Muscle layer of duodenum (tissue), 2 donors: ENCODE measurements at regions not wholly inside any gene's neighbourhood (a gene's known extent, or its start where the extent isn't known, plus 50 kb on each side); places are given as distances from the start of the nearest gene placed in this dataset.
A peak's percentile ranks its signal among the peaks of the same experiment; 100 is the strongest.

Experiments used
- H3K27ac ChIP-seq: one replicate; pipeline ENCODE4 v1.7.0; 2013; ENCODE audit warnings: mild to moderate bottlenecking, low read length
- H3K27me3 ChIP-seq: one replicate; pipeline ENCODE4 v1.7.0; 2013; ENCODE audit warnings: low read depth, mild to moderate bottlenecking, control low read depth, low read length
- H3K36me3 ChIP-seq, 2 donors: one replicate each; pipeline ENCODE4 v1.7.0; 2013; ENCODE audit warnings: low read length in 2 of 2, control low read depth in 1 of 2, mild to moderate bottlenecking in 1 of 2; ENCODE audit not compliant: insufficient read depth in 2 of 2, control insufficient read depth in 1 of 2
- H3K4me1 ChIP-seq, 2 donors: one replicate each; pipeline ENCODE4 v1.7.0; 2013; ENCODE audit warnings: low read length in 2 of 2, mild to moderate bottlenecking in 2 of 2, control low read depth in 1 of 2, moderate library complexity in 1 of 2; ENCODE audit not compliant: insufficient read depth in 2 of 2, control insufficient read depth in 1 of 2
- H3K4me3 ChIP-seq, 2 donors: one replicate each; pipeline ENCODE4 v1.7.0; 2013; ENCODE audit warnings: low read length in 2 of 2, low read depth in 1 of 2, mild to moderate bottlenecking in 1 of 2
- H3K9me3 ChIP-seq, 2 donors: one replicate each; pipeline ENCODE4 v1.7.0; 2013; ENCODE audit warnings: low read length in 2 of 2, control low read depth in 1 of 2, mild to moderate bottlenecking in 1 of 2; ENCODE audit not compliant: control insufficient read depth in 1 of 2
- donor health status: healthy.

DNA sequence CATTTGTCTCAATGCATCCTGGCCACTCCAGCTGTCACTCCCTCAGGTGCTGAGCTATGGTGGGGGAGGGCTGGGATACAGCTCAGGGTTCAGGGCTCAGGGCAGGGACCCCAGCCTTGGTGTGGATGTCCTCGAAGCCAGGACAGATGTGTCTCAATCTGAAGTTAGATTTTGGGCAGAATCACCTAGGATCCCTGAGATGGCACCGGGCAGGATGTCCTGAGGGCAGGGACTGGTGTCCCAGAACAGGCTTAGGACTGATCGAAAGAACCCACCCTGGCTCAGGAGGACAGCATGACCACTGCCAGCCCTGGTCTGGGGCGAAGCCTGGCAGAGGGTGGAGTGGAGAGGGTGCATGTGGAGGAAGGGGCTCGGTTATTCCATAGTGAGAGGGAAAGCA lies 96.8 kb upstream of the THY1 start:
- no peaks in the 10 kb centered on the region for H3K27me3 ChIP-seq
- H3K4me1 ChIP-seq: no peaks in the 10 kb centered on the region
- H3K4me3 ChIP-seq: no peak overlapping the region
- H3K36me3 ChIP-seq: no peaks in the 10 kb centered on the region
- no peak overlapping the region for H3K27ac ChIP-seq
- no peaks in the 10 kb centered on the region for H3K9me3 ChIP-seq

DNA sequence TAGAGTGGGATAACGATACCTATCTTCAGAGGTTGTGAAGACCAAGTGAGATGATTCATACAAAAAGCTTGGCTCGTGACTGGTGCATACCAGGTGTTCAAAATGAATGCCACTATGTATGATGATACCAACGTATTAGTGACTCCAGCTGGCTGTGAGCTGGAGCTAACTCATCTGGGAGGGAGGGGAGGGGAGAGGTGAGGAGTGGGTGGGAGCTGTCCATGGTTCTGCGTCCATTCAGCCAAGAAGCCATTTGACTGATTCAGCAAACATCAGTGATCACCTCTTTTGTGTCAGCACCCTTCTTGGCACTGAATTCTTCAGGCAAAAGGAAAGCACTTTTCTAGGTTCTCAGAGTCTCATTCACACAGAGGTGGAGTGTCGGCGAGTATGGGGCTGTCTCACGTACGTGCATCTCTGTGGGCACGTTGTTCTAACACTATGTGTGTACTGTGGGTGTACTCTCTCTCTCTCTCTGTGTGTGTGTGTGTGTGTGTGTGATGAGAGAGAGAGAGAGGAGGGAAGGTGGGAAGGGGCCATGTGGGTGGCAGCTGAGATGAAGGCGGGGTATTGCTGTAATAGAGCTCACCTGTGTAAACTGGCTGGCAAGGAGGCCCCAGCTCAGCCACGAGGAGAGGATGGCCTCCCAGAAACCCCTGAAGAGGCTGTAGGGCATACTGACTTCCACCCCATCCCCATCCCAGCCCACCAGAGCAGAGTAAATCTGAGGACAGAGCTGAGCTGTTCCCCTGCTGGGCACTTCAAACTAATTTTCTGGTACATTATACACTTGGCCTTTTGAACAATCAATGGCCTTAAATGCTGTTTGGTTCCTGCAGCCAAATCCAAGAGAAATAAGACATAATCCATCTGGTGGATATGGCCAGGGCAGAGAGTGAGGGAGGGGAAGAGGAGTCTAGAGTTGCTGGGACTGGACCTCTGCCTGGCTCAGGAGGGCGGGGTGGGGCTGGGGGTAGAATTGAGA lies 96.1 kb upstream of the THY1 start:
- Histone ChIP-seq H3K27me3 (no peaks in the 10 kb centered on the region), H3K9me3 (no peaks in the 10 kb centered on the region), H3K4me3 (no peak overlapping the region)

DNA sequence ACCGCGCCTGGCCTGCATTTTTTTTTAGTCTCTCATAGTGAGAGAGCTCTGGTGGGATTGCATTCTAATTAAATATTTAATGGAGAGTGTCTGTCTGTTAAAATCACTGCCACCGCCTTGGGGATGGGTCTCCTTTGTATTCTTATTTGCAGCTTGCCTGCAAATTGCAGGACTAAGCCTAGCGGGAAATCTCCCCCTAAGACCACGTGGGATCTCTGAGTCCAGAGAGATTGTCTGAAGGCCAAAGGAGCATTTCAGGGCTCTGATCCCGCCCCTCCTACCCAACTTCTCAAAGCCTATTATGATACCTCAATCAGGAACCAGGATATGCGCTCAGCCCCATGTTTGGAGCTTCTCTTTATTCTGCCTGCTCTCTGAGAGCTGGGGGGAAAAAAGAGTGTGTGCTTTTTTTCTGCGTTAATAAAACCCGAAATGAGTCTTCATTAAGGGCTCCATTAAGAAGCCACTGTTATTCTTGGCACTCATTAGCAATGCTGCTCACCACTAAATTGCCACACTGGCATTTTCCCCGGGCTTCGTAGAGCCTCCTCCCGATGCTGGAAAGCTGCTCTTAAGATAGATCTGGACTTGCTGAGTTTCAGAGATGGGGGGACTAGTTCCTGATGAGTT lies 92.9 kb upstream of the THY1 start:
- Histone ChIP-seq H3K4me1 (no peaks in the 10 kb centered on the region), H3K27ac (no peak overlapping the region)

More for the DNA sequence above, 96.1 kb upstream of the THY1 start:
- H3K4me1 ChIP-seq: no peaks in the 10 kb centered on the region
- no peaks in the 10 kb centered on the region for H3K36me3 ChIP-seq
- H3K27ac ChIP-seq: no peak overlapping the region

DNA sequence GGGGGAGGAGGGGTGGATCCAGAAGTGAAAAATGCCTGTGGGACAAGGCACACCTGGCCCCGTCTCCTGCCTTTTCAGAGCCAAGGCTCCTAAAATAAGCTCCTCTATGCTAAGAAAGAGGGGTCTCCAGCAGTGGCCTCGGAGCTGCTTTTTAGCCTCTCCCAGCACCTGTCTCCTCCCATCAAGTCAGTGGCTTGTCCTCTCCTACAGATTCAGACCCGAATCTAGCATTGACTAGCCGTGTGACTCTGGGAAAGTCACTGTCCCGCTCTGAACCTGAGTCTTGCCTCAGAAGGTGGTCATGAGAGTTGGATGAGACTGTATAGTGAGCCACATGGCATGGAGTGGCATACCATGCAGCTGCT lies 90.8 kb upstream of the THY1 start:
- no peaks in the 10 kb centered on the region for H3K27me3 ChIP-seq
- no peaks in the 10 kb centered on the region for H3K4me1 ChIP-seq
- no peaks in the 10 kb centered on the region for H3K36me3 ChIP-seq
- H3K27ac ChIP-seq: no peak overlapping the region
- H3K4me3 ChIP-seq: no peak overlapping the region
- no peaks in the 10 kb centered on the region for H3K9me3 ChIP-seq

More for the DNA sequence above, 92.9 kb upstream of the THY1 start:
- no peaks in the 10 kb centered on the region for H3K27me3 ChIP-seq
- H3K36me3 ChIP-seq: no peaks in the 10 kb centered on the region
- H3K9me3 ChIP-seq: no peaks in the 10 kb centered on the region
- no peak overlapping the region for H3K4me3 ChIP-seq

DNA sequence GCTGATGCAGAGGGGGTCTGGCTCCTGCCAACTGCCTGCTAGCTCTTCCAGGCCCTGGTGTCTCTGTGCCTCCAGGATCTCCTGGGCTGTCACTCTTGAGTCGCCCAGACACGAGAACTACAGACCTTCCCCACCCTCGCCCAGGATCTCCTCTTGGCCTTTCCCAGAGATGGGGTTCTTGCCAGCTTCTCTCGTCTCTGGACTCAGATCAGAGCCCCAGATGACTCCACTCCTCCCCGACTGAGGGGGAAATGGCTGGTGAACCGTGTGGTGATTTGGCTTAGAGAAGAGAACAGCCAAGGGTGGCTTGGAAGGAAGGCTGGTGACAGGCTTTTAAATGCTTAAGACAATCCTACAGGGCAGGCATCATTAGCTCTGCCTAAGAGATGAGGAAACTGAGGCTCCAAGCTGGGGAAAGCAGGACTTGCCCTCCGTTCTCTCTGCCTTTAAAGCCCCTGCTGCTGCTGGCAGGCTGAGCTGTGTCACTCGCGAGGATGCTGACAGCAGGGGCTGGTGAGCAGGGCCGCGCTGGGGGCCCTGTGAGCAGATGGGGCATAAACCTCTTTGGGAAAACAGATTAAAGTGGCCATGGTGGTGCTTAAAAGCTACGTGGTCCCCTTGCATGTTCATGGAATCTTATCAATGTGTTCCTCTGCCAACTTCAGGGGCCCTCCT lies 90.3 kb upstream of the THY1 start:
- H3K27me3 ChIP-seq: no peaks in the 10 kb centered on the region
- H3K27ac ChIP-seq: no peak overlapping the region
- H3K9me3 ChIP-seq: no peaks in the 10 kb centered on the region
- H3K36me3 ChIP-seq: no peaks in the 10 kb centered on the region
- no peaks in the 10 kb centered on the region for H3K4me1 ChIP-seq
- H3K4me3 ChIP-seq: no peak overlapping the region

DNA sequence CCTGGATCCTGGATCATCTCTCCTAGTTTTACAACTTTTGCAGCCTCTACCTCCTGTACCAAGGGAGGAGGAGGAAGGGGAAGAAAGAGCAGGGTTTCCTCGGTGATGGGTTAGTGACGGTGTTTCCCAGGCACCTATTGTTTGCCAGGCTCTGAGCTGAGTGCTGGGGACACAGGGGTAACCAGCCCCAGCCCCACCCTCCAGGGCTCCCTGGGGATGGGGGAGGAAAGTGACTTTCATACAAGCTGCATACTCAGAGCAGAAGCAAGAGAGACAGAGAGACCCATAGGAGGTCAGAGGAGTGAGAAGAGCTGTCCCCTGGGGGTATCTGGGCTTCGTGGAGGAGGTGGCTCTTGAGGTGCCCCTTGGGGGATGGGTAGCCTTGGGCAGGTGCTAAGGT lies 89.4 kb upstream of the THY1 start:
- H3K27ac ChIP-seq: no peak overlapping the region
- H3K4me3 ChIP-seq: no peak overlapping the region
- no peaks in the 10 kb centered on the region for H3K9me3 ChIP-seq
- H3K27me3 ChIP-seq: no peaks in the 10 kb centered on the region
- H3K36me3 ChIP-seq: no peaks in the 10 kb centered on the region
- H3K4me1 ChIP-seq: no peaks in the 10 kb centered on the region

DNA sequence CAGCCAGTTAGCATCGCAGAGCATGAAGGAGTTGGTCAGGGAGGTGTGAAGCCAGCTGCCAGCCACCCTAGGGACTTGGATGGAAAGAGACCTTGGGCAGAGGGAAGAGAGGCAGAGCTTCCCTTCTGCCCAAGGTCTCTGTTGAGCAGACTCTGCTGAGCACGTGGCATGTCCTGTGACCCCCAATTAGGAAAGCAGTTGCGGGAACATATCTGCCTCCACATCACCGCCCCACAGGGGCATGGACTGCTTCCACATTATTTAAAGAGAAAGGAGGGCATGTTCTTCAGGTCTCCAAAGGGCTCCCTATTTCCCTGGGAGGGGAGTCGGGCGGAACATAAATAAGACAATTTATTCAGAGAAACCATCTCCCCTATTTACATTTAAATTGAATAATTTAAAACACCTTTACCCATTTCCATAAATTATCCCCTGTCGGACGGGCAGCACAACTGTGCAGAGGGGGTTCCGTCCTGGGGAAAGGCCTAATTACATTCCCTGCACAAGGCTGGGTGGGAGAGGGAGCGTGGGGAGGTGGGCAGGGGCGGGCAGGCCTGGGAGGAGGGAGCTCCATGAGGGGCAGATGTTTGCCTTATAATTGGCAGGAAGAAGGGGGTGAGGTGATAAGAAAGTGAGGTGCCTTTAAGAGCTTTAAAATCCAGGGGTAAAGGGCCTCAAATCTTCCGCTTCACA lies 88.8 kb upstream of the THY1 start:
- no peaks in the 10 kb centered on the region for H3K4me1 ChIP-seq
- no peaks in the 10 kb centered on the region for H3K9me3 ChIP-seq
- H3K4me3 ChIP-seq: no peak overlapping the region
- H3K27me3 ChIP-seq: no peaks in the 10 kb centered on the region
- H3K36me3 ChIP-seq: no peaks in the 10 kb centered on the region
- no peak overlapping the region for H3K27ac ChIP-seq

DNA sequence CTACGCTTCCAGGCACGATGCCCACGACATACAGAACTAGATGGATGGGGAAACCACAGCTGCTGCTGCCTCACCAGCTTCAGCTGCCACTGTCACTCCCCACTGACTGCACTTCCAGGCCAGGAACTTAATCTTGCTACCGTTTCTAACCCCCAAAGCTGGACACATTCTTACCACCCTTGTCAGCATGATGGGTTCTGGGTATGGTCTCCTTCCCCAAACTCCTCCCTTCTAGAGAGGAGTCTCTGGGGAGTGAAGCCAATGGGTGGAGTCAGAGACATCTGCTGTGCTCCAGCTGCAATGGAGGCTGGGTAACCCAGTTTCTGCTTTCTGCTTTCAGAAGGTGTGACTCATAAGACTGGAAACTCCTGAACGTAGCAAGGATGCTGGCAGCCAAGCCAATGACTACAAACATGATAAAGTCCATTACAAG lies 87.0 kb upstream of the THY1 start:
- no peaks in the 10 kb centered on the region for H3K4me1 ChIP-seq
- no peak overlapping the region for H3K4me3 ChIP-seq
- no peaks in the 10 kb centered on the region for H3K36me3 ChIP-seq
- peak overlapping the region; percentile 16 for H3K27ac ChIP-seq
- H3K27me3 ChIP-seq: no peaks in the 10 kb centered on the region
- no peaks in the 10 kb centered on the region for H3K9me3 ChIP-seq

DNA sequence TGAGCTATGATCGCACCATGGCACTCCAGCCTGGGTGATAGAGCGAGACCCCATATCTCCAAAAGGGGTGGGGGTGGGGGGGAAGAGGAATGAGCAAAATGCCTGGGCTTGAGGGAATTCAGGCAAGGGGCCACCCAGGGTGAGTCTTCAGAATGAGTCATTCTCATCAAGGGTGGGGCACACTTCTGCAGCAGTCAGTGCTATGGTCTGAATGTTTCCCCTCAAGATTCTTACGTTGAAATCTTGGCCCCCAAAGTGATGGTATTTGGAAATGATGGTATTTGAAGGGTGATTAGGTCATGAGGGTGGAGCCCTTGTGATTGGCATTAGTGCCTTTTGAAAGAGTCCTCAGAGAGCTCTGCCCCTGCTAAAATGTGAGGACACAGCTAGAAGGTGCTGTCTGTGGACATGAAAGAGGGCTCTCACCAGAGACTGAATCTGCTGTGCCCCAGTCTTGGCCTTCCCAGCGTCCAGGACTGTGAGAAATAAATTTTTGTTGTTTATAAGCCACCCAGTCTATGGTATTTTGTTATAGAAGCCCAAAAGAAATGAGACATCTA lies 86.4 kb upstream of the THY1 start:
- Histone ChIP-seq H3K36me3 (no peaks in the 10 kb centered on the region), H3K27ac (peak overlapping the region; percentile 16), H3K4me1 (no peaks in the 10 kb centered on the region), H3K27me3 (no peaks in the 10 kb centered on the region), H3K4me3 (no peak overlapping the region), H3K9me3 (no peaks in the 10 kb centered on the region)

DNA sequence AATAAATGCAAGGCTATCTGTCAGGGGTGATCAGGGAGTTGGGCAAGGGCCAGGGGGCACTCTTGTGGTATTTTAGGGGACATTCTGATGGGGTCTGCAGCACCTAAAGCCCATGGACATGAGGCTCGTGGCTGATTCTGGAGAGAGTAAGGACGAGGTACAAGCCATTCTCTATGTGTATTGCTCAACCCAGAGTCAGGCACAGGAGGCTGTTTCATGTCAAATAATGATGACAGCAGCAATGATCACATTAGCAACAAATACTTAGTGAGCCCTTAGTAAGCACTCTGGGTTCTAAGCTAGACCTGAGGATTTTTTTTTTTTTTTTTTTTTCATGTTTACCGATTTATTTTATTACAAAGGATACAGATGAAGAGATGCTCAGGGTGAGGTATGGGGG lies 83.5 kb upstream of the THY1 start:
- Histone ChIP-seq H3K4me3 (no peak overlapping the region), H3K27ac (no peak overlapping the region), H3K4me1 (no peaks in the 10 kb centered on the region), H3K36me3 (no peaks in the 10 kb centered on the region), H3K27me3 (no peaks in the 10 kb centered on the region), H3K9me3 (no peaks in the 10 kb centered on the region)

DNA sequence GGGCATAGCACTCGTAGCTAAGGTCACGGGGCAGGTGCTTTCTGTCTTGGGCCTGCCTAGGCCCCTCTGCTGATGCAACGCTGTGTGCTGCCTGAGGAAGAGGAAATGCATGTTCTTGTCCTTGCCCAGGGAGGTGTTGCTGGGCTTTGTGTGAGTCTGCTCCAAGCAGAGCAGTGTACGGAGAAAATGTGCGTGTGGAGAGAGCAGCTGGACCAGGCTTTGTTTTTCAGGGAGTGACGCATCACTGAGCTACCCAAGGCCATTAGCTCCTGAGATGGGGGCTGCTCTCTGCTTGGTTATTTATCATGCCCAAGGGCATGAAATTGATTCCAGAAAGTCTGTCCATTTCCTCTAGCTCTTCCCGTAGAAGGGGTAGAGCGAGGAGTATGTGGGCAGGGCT lies 82.9 kb upstream of the THY1 start:
- no peaks in the 10 kb centered on the region for H3K36me3 ChIP-seq
- H3K9me3 ChIP-seq: no peaks in the 10 kb centered on the region
- no peak overlapping the region for H3K4me3 ChIP-seq
- H3K4me1 ChIP-seq: no peaks in the 10 kb centered on the region
- no peaks in the 10 kb centered on the region for H3K27me3 ChIP-seq
- no peak overlapping the region for H3K27ac ChIP-seq
